ENCODE measurements at regions not wholly inside any gene's neighbourhood (a gene's known extent, or its start where the extent isn't known, plus 50 kb on each side); places are given as distances from the start of the nearest gene placed in this dataset.

DNA sequence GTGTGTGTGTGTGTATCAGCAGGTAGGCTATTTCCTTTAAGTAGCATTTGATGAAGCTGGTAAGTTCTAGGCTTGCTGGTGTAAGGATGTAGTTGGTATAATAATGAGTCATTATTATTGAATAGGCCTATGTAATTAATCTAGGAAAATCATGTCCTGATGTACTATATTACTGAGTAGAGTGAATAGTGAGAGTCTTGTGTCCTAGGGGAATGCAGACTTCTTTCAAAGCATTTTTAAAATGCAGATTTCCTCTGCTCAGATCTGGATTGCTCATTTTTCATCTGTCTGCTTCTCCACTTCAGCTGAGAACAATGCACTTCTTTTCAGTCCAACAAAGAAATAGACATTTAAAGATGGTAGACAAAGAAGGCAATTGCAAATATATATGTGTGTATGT, 434.2 kb upstream of the ONECUT1 start:
- Mint-ChIP-seq H3K9me3 (peaks cover 50% of the 10 kb centered on the region), H3K4me3 (no peak overlapping the region), H3K36me3 (ENCODE audit: low read depth) (0 out of 2 replicates have a peak, but pooled peaks cover 4% of the 10 kb centered on the region), H3K4me1 (ENCODE audit: low read depth) (no peaks in the 10 kb centered on the region), H3K27ac (no peak overlapping the region), H3K27me3 (ENCODE audit: insufficient read depth) (no peaks in the 10 kb centered on the region)
- no peak for DNase-seq
- TF ChIP-seq, protein P1, sequence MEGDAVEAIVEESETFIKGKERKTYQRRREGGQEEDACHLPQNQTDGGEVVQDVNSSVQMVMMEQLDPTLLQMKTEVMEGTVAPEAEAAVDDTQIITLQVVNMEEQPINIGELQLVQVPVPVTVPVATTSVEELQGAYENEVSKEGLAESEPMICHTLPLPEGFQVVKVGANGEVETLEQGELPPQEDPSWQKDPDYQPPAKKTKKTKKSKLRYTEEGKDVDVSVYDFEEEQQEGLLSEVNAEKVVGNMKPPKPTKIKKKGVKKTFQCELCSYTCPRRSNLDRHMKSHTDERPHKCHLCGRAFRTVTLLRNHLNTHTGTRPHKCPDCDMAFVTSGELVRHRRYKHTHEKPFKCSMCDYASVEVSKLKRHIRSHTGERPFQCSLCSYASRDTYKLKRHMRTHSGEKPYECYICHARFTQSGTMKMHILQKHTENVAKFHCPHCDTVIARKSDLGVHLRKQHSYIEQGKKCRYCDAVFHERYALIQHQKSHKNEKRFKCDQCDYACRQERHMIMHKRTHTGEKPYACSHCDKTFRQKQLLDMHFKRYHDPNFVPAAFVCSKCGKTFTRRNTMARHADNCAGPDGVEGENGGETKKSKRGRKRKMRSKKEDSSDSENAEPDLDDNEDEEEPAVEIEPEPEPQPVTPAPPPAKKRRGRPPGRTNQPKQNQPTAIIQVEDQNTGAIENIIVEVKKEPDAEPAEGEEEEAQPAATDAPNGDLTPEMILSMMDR (IDR thresholded peaks at IDR 0.05): no peak

DNA sequence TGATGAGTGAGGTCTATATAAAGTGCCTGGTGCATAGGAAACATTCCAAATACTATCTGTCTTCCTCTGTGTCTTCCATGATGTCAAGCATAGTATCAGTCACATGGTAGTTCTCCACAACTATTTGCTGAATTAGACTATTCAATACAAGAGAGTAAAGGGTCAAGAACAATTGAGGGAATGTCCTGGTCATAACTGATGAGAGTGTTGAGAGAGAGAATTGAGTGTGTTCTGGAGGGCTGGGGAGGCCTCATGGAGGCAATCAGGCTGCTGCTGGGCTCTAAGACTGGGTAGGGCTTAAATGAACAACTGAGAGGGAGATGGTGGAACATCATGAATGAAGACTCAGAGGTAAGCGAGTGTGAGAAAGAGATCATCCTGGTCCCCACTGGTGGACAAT, 433.7 kb upstream of the ONECUT1 start:
- Mint-ChIP-seq H3K27me3 (ENCODE audit: insufficient read depth) (no peaks in the 10 kb centered on the region), H3K4me1 (ENCODE audit: low read depth) (no peaks in the 10 kb centered on the region), H3K9me3 (peaks cover 45% of the 10 kb centered on the region), H3K4me3 (no peak overlapping the region), H3K27ac (no peak overlapping the region), H3K36me3 (ENCODE audit: low read depth) (0 out of 2 replicates have a peak, but pooled peaks cover 4% of the 10 kb centered on the region)
- TF ChIP-seq, protein P1 (IDR thresholded peaks at IDR 0.05): no peak
- DNase-seq: no peak

DNA sequence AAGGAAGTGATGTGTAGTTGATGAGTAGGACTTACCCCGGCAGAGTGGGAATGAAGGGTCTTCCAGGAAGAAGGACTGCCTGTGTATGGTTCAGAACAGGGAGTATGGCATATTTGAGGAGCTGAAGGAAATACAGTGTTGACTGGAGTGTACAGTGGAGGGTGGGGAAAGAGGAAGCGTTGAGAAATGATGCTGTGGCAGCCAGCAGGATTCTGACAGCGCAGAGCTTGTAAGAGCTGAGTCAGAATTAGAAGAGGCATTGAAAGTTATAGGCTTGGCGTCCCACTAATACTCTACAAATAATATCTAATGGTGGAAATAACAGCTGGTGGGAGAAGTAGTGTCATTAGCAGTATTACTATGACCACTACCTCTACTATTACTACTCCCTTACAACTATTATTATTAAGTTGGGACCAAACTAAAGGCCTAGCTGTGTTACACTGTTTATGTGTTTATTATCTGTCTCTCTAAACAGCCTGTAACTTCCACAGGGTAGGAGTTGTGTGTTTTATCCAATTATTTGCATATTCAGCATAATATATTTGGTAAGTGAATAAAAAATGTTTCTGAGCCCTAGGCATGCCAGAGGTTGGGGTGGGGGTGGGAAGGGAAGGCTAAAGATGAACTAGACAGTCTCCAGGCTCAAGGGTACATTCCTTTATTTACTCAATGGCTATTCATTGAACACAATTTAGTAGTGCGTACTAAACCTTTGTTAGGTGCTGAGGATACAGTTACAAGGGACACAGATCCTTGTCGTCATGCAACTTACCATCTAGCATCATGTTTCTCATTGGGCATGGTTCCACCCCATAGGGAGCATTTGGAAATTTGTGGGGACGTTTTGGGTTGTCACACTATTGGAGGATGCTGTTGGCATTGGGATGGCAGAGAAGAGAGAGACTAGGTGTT, 428.8 kb upstream of the ONECUT1 start:
- no peak for DNase-seq
- Mint-ChIP-seq H3K36me3 (ENCODE audit: low read depth) (0 out of 2 replicates have a peak, but pooled peaks cover 3% of the 10 kb centered on the region), H3K27me3 (ENCODE audit: insufficient read depth) (no peaks in the 10 kb centered on the region), H3K4me3 (no peak overlapping the region), H3K27ac (no peak overlapping the region), H3K9me3 (peaks cover 47% of the 10 kb centered on the region), H3K4me1 (ENCODE audit: low read depth) (no peaks in the 10 kb centered on the region)
- TF ChIP-seq, protein P1 (IDR thresholded peaks at IDR 0.05): no peak

DNA sequence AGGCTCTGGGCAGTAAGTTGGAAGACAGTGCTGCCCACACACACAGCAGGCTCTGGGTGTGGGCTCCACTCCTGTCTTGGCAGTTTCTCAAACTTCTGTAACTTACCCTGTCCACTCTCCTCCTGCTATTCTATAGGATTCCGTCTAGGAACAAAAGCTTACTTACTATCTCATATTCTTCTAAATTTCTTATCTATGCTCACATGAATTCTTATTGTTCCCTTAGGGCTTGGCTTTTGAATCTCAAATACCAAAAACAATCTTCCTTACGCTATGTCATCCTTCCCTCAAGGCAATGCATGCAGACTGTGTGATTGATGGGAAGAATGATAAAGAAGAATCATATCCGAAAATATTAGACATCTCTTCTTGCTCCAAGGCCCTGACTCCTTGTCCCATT, 425.9 kb upstream of the ONECUT1 start:
- DNase-seq: no peak
- Mint-ChIP-seq H3K9me3 (peaks cover 38% of the 10 kb centered on the region), H3K4me3 (no peak overlapping the region), H3K27me3 (ENCODE audit: insufficient read depth) (no peaks in the 10 kb centered on the region), H3K4me1 (ENCODE audit: low read depth) (no peaks in the 10 kb centered on the region), H3K36me3 (ENCODE audit: low read depth) (no peaks in the 10 kb centered on the region), H3K27ac (no peak overlapping the region)
- TF ChIP-seq, protein P1 (IDR thresholded peaks at IDR 0.05): no peak

DNA sequence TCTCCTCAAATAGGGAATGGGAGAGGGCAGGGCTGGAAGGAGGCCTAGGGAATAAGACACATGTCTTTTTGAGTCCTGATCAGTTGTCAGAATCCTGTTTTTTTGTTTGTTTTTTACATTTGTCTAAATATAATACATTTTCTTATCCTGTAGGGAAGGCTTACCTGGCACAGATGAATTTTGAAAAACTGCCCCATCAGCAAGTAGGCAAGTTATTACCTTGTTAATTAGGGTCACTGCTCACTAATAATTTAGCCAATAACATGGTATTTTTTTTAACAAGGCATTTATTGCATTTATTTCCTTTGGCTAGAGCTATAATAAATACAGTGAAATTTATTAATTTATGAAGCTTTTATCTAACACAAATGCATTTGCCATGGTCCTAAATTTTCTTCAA, 423.2 kb upstream of the ONECUT1 start:
- Mint-ChIP-seq H3K27ac (no peak overlapping the region), H3K4me3 (no peak overlapping the region), H3K27me3 (ENCODE audit: insufficient read depth) (no peaks in the 10 kb centered on the region), H3K9me3 (peaks cover 47% of the 10 kb centered on the region), H3K4me1 (ENCODE audit: low read depth) (no peaks in the 10 kb centered on the region), H3K36me3 (ENCODE audit: low read depth) (no peaks in the 10 kb centered on the region)
- DNase-seq: no peak
- TF ChIP-seq, protein P1 (IDR thresholded peaks at IDR 0.05): no peak
